HuH-7 (cell line): ENCODE measurements at regions not wholly inside any gene's neighbourhood (a gene's known extent, or its start where the extent isn't known, plus 50 kb on each side); places are given as distances from the start of the nearest gene placed in this dataset.
"Not testable (repeated sequence)": the region's sequence is repeated elsewhere in the genome, so short reads cannot be mapped to it uniquely, and the experiment has no call there.

Experiments
- DNase-seq: peaks from one replicate; pipeline ENCODE4 v3.0.0; 2011; ENCODE audit warnings: low spot score

GRCh38 chr9:82911996-82912395 lies 150.9 kb downstream of the RASEF start:
- DNase-seq: no peak

- no peak for DNase-seq
Observed at GRCh38 chr9:82912645-82913044, 150.3 kb downstream of the RASEF start.

GRCh38 chr9:82916238-82916637 lies 146.7 kb downstream of the RASEF start:
- not testable (repeated sequence) for DNase-seq

- DNase-seq: no peak
Observed at GRCh38 chr9:82920154-82920553, 142.8 kb downstream of the RASEF start.

GRCh38 chr9:82922686-82923085 lies 140.3 kb downstream of the RASEF start:
- DNase-seq: no peak

- DNase-seq: no peak
Observed at GRCh38 chr9:82923092-82923911, 139.6 kb downstream of the RASEF start.

- no peak for DNase-seq
Observed at GRCh38 chr9:82923912-82924605, 138.9 kb downstream of the RASEF start.
